GM06990 (cell line): ENCODE measurements at regions not wholly inside any gene's neighbourhood (a gene's known extent, or its start where the extent isn't known, plus 50 kb on each side); places are given as distances from the start of the nearest gene placed in this dataset.

ENCODE experiments used
- DNase-seq: peaks from one replicate; pipeline ENCODE4 v3.0.0-alpha.2; 2011; ENCODE audit not compliant: insufficient read length; ENCODE audit errors: extremely low read depth
- H3K27me3 ChIP-seq: replicated peaks from 2 replicates; pipeline ENCODE4 v1.6.0; 2011; ENCODE audit warnings: low read length; ENCODE audit not compliant: control insufficient read depth, insufficient read depth
- H3K36me3 ChIP-seq: 2 replicates; pipeline ENCODE4 v1.5.1; 2011; ENCODE audit warnings: low read length; ENCODE audit not compliant: control insufficient read depth, insufficient read depth
- H3K4me3 ChIP-seq: replicated peaks from 2 replicates; pipeline ENCODE4 v1.5.1; 2011; ENCODE audit warnings: low read depth, mild to moderate bottlenecking, control low read depth, low read length
- TF ChIP-seq, protein P1 (sequence below): IDR thresholded peaks from 2 replicates; pipeline ENCODE4 v1.5.1; 2011; ENCODE audit warnings: low read length, control low read depth, mild to moderate bottlenecking, inconsistent platforms; ENCODE audit not compliant: insufficient read depth, poor library complexity, severe bottlenecking

DNA sequence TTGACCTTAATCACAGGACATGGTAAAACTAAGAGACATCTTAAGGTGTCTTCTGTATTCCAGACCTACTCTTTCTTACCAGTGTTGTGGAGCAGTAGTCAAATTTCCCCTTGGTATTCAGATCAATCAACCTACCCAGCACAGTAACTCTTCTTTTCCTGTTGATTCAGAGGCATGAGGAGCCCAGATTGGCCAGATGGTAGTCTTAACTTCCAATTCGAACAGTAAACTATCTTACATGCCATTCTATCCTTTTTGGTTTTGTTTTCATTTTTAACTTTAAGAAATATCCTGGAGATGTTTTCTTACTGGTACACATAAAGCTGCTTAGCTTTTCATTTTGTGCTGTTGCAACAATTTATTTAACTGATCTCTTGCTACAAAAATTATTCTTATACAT is 630.3 kb upstream of the PKDCC start:
- TF ChIP-seq, protein P1, sequence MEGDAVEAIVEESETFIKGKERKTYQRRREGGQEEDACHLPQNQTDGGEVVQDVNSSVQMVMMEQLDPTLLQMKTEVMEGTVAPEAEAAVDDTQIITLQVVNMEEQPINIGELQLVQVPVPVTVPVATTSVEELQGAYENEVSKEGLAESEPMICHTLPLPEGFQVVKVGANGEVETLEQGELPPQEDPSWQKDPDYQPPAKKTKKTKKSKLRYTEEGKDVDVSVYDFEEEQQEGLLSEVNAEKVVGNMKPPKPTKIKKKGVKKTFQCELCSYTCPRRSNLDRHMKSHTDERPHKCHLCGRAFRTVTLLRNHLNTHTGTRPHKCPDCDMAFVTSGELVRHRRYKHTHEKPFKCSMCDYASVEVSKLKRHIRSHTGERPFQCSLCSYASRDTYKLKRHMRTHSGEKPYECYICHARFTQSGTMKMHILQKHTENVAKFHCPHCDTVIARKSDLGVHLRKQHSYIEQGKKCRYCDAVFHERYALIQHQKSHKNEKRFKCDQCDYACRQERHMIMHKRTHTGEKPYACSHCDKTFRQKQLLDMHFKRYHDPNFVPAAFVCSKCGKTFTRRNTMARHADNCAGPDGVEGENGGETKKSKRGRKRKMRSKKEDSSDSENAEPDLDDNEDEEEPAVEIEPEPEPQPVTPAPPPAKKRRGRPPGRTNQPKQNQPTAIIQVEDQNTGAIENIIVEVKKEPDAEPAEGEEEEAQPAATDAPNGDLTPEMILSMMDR = no peak
- Histone ChIP-seq H3K27me3 (no peaks in the 10 kb centered on the region), H3K36me3 (no peaks in the 10 kb centered on the region), H3K4me3 (no peak overlapping the region)
- no peak for DNase-seq

DNA sequence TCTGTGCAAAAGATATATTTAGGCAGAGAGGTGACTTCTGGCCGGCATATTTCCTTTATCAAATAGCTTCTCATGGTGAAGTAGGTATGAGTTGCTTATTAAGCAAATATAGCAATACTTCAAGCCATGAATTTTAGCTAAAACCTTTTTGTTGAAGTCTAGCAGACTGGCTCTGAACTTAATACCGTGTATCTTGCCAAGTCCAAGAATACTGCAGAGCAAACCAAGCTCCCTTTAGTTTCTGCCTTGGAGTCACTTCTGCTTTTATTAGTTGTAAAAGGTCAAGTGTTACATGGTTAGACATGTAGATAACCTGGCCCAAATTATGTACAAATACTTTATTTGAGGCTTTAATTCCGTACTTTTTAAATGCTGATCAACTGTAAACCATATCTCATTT is 627.6 kb upstream of the PKDCC start:
- Histone ChIP-seq H3K36me3 (no peaks in the 10 kb centered on the region), H3K27me3 (no peaks in the 10 kb centered on the region), H3K4me3 (no peak overlapping the region)
- TF ChIP-seq, protein P1 = no peak
- DNase-seq = no peak

DNA sequence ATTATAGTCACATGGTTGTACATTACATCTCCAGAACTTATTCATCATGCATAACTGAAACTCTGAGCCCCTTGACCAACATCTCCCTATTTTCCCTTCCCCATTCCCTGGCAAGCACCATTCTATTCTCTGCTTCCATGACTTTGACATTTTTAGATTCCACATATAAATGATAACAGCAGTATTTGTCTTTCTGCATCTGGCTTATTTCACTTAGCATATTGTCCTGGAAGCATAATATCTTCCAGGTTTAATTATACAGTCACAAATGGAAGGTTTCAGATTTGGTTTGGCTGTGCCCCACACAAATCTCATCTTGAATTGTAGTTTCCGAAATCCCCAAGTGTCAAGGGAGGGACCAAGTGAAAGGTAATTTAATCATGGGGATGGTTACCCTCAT is 626.9 kb upstream of the PKDCC start:
- TF ChIP-seq, protein P1 = no peak
- Histone ChIP-seq H3K36me3 (no peaks in the 10 kb centered on the region), H3K4me3 (no peak overlapping the region), H3K27me3 (no peaks in the 10 kb centered on the region)
- no peak for DNase-seq

DNA sequence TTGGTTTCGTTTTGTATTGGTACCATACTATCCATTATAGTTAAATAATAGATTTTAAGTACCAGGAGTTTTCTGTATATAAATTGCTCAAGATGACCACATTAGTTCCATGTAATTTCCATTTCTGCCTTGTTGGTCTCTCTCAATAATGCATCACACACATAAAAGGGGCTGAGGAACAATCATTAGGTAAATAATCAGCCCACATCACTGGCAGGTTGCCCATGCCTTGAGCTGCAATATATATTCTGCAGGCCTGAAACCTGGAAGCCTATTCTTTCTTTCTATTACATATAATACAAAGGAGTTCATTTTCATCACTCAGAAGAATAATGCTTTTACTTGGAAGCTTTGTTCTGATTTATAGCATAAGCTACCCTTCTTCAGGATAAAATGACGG is 616.1 kb upstream of the PKDCC start:
- H3K27me3 ChIP-seq = no peaks in the 10 kb centered on the region
- no peak for DNase-seq
- H3K4me3 ChIP-seq = no peak overlapping the region
- H3K36me3 ChIP-seq = no peaks in the 10 kb centered on the region
- TF ChIP-seq, protein P1 = no peak

DNA sequence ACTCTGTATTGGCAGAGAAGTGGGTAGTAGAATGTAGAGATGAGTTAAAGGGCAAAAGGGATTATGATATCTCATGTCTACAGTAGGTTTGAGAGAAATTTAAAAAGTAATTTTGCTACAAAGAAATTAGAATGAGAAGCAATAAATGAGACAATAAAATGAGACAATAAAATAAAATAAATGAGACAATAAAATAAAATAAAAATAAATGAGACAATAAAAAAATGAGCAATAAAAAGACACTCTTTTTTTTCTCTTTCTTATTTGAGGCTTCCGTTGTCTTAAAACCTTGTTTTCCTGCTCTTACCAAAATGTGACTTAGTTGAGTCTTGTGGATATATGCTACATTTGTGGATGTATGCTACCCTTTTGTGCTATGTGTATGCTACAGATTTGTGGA is 615.4 kb upstream of the PKDCC start:
- Histone ChIP-seq H3K36me3 (no peaks in the 10 kb centered on the region), H3K4me3 (no peak overlapping the region), H3K27me3 (no peaks in the 10 kb centered on the region)
- DNase-seq = no peak
- TF ChIP-seq, protein P1 = no peak

DNA sequence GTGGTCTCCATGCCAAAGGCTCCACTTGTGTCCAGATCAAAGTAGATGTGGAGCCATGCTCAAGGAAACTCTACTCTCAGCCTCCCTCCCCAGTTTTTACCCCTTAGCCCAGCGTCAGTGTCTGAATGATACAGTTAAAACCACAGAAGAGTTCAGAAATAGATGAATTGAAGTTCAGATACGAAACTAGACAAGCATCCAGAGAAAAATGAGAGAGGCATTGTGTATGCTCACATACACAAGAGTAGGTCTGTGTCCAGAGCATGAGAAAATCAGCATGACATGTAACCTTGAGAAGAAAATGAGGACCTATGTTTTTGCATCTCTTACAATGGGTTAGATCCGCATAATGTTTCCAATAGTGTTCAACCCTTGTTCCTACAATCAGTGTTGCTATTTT is 612.8 kb upstream of the PKDCC start:
- DNase-seq = no peak
- TF ChIP-seq, protein P1 = no peak
- no peaks in the 10 kb centered on the region for H3K36me3 ChIP-seq
- H3K4me3 ChIP-seq = no peak overlapping the region
- H3K27me3 ChIP-seq = no peaks in the 10 kb centered on the region
